H9 (cell line): ENCODE measurements at regions not wholly inside any gene's neighbourhood (a gene's known extent, or its start where the extent isn't known, plus 50 kb on each side); places are given as distances from the start of the nearest gene placed in this dataset.
"Not testable (repeated sequence)": the region's sequence is repeated elsewhere in the genome, so short reads cannot be mapped to it uniquely, and the experiment has no call there.

ENCODE experiments used
- DNase-seq: peaks from one replicate; pipeline ENCODE4 v3.0.0-alpha.2; 2017
- H2AFZ ChIP-seq: one replicate; pipeline ENCODE4 v1.6.1; 2013; ENCODE audit warnings: mild to moderate bottlenecking, low read length, control low read depth, moderate library complexity
- H2AK5ac ChIP-seq: 2 replicates; pipeline ENCODE4 v1.6.1; 2013; ENCODE audit warnings: low read length, control low read depth, mixed read lengths; ENCODE audit not compliant: insufficient read length
- H2BK120ac ChIP-seq: one replicate; pipeline ENCODE4 v1.6.1; 2013; ENCODE audit warnings: low read depth, mild to moderate bottlenecking, low read length, control low read depth, inconsistent platforms; ENCODE audit not compliant: poor library complexity, severe bottlenecking
- H2BK12ac ChIP-seq: 2 replicates; pipeline ENCODE4 v1.6.1; 2013; ENCODE audit warnings: low read length, control low read depth, mixed read lengths, low read depth; ENCODE audit not compliant: insufficient read length
- H2BK15ac ChIP-seq: 2 replicates; pipeline ENCODE4 v1.6.1; 2013; ENCODE audit warnings: low read depth, low read length, control low read depth
- H2BK20ac ChIP-seq: one replicate; pipeline ENCODE4 v1.6.1; 2013; ENCODE audit warnings: low read depth, mild to moderate bottlenecking, low read length, control low read depth, inconsistent platforms; ENCODE audit not compliant: poor library complexity, severe bottlenecking
- H2BK5ac ChIP-seq: 2 replicates; pipeline ENCODE4 v1.6.1; 2013; ENCODE audit warnings: low read length, control low read depth, mixed read lengths; ENCODE audit not compliant: insufficient read length
- H3K14ac ChIP-seq: 2 replicates; pipeline ENCODE4 v1.6.1; 2013; ENCODE audit warnings: low read length, control low read depth; ENCODE audit not compliant: insufficient read depth
- H3K18ac ChIP-seq: 2 replicates; pipeline ENCODE4 v1.6.1; 2013; ENCODE audit warnings: low read depth, mild to moderate bottlenecking, mixed read lengths, low read length, control low read depth; ENCODE audit not compliant: insufficient read length
- H3K23ac ChIP-seq: 2 replicates; pipeline ENCODE4 v1.6.1; 2013; ENCODE audit warnings: low read length, control low read depth, mixed read lengths, low read depth; ENCODE audit not compliant: insufficient read length
- H3K23me2 ChIP-seq: 2 replicates; pipeline ENCODE4 v1.6.1; 2013; ENCODE audit warnings: low read depth, mild to moderate bottlenecking, mixed read lengths, low read length, control low read depth; ENCODE audit not compliant: insufficient read length, poor library complexity, severe bottlenecking
- H3K27ac ChIP-seq: 2 replicates; pipeline ENCODE4 v1.5.1; 2013; ENCODE audit warnings: low read length, control low read depth, mixed read lengths, low read depth; ENCODE audit not compliant: insufficient read length
- H3K27me3 ChIP-seq: 2 replicates; pipeline ENCODE4 v1.6.1; 2013; ENCODE audit warnings: low read length, control low read depth, inconsistent platforms; ENCODE audit not compliant: insufficient read depth
- H3K4ac ChIP-seq: 2 replicates; pipeline ENCODE4 v1.6.1; 2013; ENCODE audit warnings: low read depth, mild to moderate bottlenecking, control low read depth, inconsistent platforms, low read length, moderate library complexity
- H3K4me1 ChIP-seq: 2 replicates; pipeline ENCODE4 v1.6.1; 2013; ENCODE audit warnings: low read length, control low read depth, inconsistent platforms; ENCODE audit not compliant: insufficient read depth
- H3K4me2 ChIP-seq: 2 replicates; pipeline ENCODE4 v1.6.1; 2013; ENCODE audit warnings: low read length, control low read depth, mixed read lengths; ENCODE audit not compliant: insufficient read length, insufficient read depth
- H3K56ac ChIP-seq: 2 replicates; pipeline ENCODE4 v1.6.1; 2013; ENCODE audit warnings: low read depth, mild to moderate bottlenecking, mixed read lengths, low read length, control low read depth; ENCODE audit not compliant: insufficient read length
- H3K79me1 ChIP-seq: 2 replicates; pipeline ENCODE4 v1.6.1; 2013; ENCODE audit warnings: low read depth, mild to moderate bottlenecking, moderate library complexity, low read length, control low read depth, inconsistent platforms; ENCODE audit not compliant: insufficient read depth, poor library complexity, severe bottlenecking
- H3K79me2 ChIP-seq: 2 replicates; pipeline ENCODE4 v1.6.1; 2013; ENCODE audit warnings: low read length, control low read depth, inconsistent platforms; ENCODE audit not compliant: insufficient read depth
- H3K9ac ChIP-seq: 2 replicates; pipeline ENCODE4 v1.6.1; 2013; ENCODE audit warnings: low read length, control low read depth, mixed read lengths; ENCODE audit not compliant: insufficient read length; ENCODE audit errors: extremely low read depth
- H3K9me3 ChIP-seq: one replicate; pipeline ENCODE4 v1.6.1; 2013; ENCODE audit warnings: low read depth, low read length, inconsistent platforms; ENCODE audit not compliant: control insufficient read depth
- H3T11ph ChIP-seq: one replicate; pipeline ENCODE4 v1.6.1; 2013; ENCODE audit warnings: mild to moderate bottlenecking, low read length, control low read depth, inconsistent platforms
- H4K20me1 ChIP-seq: one replicate; pipeline ENCODE4 v1.6.1; 2013; ENCODE audit not compliant: control insufficient read depth, insufficient read length, insufficient read depth
- H4K5ac ChIP-seq: 2 replicates; pipeline ENCODE4 v1.6.1; 2013; ENCODE audit warnings: low read depth, mild to moderate bottlenecking, mixed read lengths, low read length, control low read depth; ENCODE audit not compliant: insufficient read length
- H4K8ac ChIP-seq: replicated peaks from 2 replicates; pipeline ENCODE4 v1.6.1; 2013; ENCODE audit warnings: low read length, control low read depth, mixed read lengths, low read depth; ENCODE audit not compliant: insufficient read length
- H4K91ac ChIP-seq: 2 replicates; pipeline ENCODE4 v1.6.1; 2013; ENCODE audit warnings: low read depth, mild to moderate bottlenecking, moderate library complexity, mixed read lengths, low read length, control low read depth; ENCODE audit not compliant: insufficient read length
- H3K27ac Mint-ChIP-seq, 3 experiments: 2 replicates in 2 of 3; 3 replicates in 1 of 3; pipeline ENCODE4 v1.8.0; 2020 to 2021; ENCODE audit warnings: mixed read lengths in 3 of 3, mild to moderate bottlenecking in 1 of 3, moderate library complexity in 1 of 3
- H3K27me3 Mint-ChIP-seq: 2 replicates; pipeline ENCODE4 v1.8.0; 2021; ENCODE audit warnings: low read depth, mild to moderate bottlenecking, moderate library complexity, mixed read lengths
- H3K36me3 Mint-ChIP-seq, 3 experiments: 2 replicates in 2 of 3; 3 replicates in 1 of 3; pipeline ENCODE4 v1.8.0; 2020 to 2021; ENCODE audit warnings: low read depth in 3 of 3, mixed read lengths in 3 of 3; ENCODE audit not compliant: insufficient read depth in 1 of 3
- H3K4me1 Mint-ChIP-seq, 2 experiments: 2 replicates each; pipeline ENCODE4 v1.8.0; 2020; ENCODE audit warnings: mixed read lengths in 2 of 2
- H3K4me3 Mint-ChIP-seq, 2 experiments: 2 replicates in 1 of 2; 3 replicates in 1 of 2; pipeline ENCODE4 v1.8.0; 2020 to 2021; ENCODE audit warnings: mild to moderate bottlenecking in 2 of 2, mixed read lengths in 2 of 2, moderate library complexity in 1 of 2
- H3K9me3 Mint-ChIP-seq, 2 experiments: 2 replicates in 1 of 2; 3 replicates in 1 of 2; pipeline ENCODE4 v1.8.0; 2020; ENCODE audit warnings: mild to moderate bottlenecking in 2 of 2, mixed read lengths in 2 of 2, moderate library complexity in 1 of 2
- CTCF ChIP-seq: fragments of 200-600 bp; sonication (generic); conservative IDR thresholded peaks from 3 replicates; pipeline ENCODE4 v1.8.0; 2021; ENCODE audit warnings: antibody characterized with exemption, mild to moderate bottlenecking
- WGBS: extraction: QIAGEN DNeasy Blood & Tissue Kit; methylation state at CpG from one replicate; pipeline ENCODE4 v1.1.7; 2013; ENCODE audit warnings: missing lambda C conversion rate, low lambda C conversion rate, mixed read lengths; ENCODE audit not compliant: insufficient read length; ENCODE audit errors: extremely low coverage; 5-methylcytosine and 5-hydroxymethylcytosine counted together

- H3K27ac ChIP-seq = no peak overlapping the region
- H3K4me1 ChIP-seq = no peaks in the 10 kb centered on the region
- no peak overlapping the region for H2BK15ac ChIP-seq
- Mint-ChIP-seq H3K27ac (no peak overlapping the region), H3K4me3 (no peak overlapping the region), H3K27me3 (no peaks in the 10 kb centered on the region; the same call in 1 of the 2 replicates), H3K36me3 (peaks cover 3 to 7% (median 5%) of the 10 kb centered on the region in 3 experiments; a peak in 5 of 7 replicates), H3K9me3 (peaks cover 38 to 42% of the 10 kb centered on the region in 2 experiments), H3K4me1 (no peaks in the 10 kb centered on the region)
- H2BK120ac ChIP-seq = no peak overlapping the region
- H3K9ac ChIP-seq = no peak overlapping the region
- no peak overlapping the region for H2AFZ ChIP-seq
- no peak overlapping the region for H2BK12ac ChIP-seq
- H4K91ac ChIP-seq = no peak overlapping the region
- no peak for TF ChIP-seq CTCF
- DNase-seq = no peak
- no peak overlapping the region for H3K14ac ChIP-seq
- H3K23ac ChIP-seq = no peak overlapping the region
- peaks cover 5% of the 10 kb centered on the region for H3K9me3 ChIP-seq
- H2BK5ac ChIP-seq = no peak overlapping the region
- H3K56ac ChIP-seq = no peak overlapping the region
- no peaks in the 10 kb centered on the region for H3K79me1 ChIP-seq
- no peak overlapping the region for H3T11ph ChIP-seq
- H4K20me1 ChIP-seq = no peaks in the 10 kb centered on the region
- no peak overlapping the region for H3K4me2 ChIP-seq
- H3K23me2 ChIP-seq = no peaks in the 10 kb centered on the region
- no peak overlapping the region for H3K18ac ChIP-seq
- no peak overlapping the region for H2BK20ac ChIP-seq
- H3K4ac ChIP-seq = no peak overlapping the region
- H4K5ac ChIP-seq = no peak overlapping the region
- H3K79me2 ChIP-seq = no peaks in the 10 kb centered on the region
- no peak overlapping the region for H2AK5ac ChIP-seq
- WGBS = no CpG with 5 or more reads among the region's 78 CpGs
- no peak overlapping the region for H4K8ac ChIP-seq
- no peaks in the 10 kb centered on the region for H3K27me3 ChIP-seq
These were observed 209.1 kb upstream of the ZNF722 start for GRCh38 chr7:63789378-63790176.

GRCh38 chr7:63790177-63790763 is 208.4 kb upstream of the ZNF722 start:
- peaks cover 31 to 37% of the 10 kb centered on the region in 2 experiments for H3K9me3 Mint-ChIP-seq

More at GRCh38 chr7:63790177-63790763, 208.4 kb upstream of the ZNF722 start:
- not testable (repeated sequence) for H3K27ac Mint-ChIP-seq, H3K14ac ChIP-seq, DNase-seq, H2BK5ac ChIP-seq, H3K4ac ChIP-seq, H3T11ph ChIP-seq, H2BK120ac ChIP-seq, H2AFZ ChIP-seq, H3K79me2 ChIP-seq, H3K18ac ChIP-seq, H3K27ac ChIP-seq, H3K4me2 ChIP-seq, H4K91ac ChIP-seq, H3K23ac ChIP-seq, H4K5ac ChIP-seq, H3K4me3 Mint-ChIP-seq, H2BK20ac ChIP-seq, H3K56ac ChIP-seq, H3K4me1 ChIP-seq, H3K4me1 Mint-ChIP-seq, H3K9me3 ChIP-seq, H3K27me3 Mint-ChIP-seq, H4K8ac ChIP-seq, H3K9ac ChIP-seq, H3K23me2 ChIP-seq, H3K36me3 Mint-ChIP-seq, H3K27me3 ChIP-seq, H4K20me1 ChIP-seq, H2BK15ac ChIP-seq, H2AK5ac ChIP-seq, H2BK12ac ChIP-seq, H3K79me1 ChIP-seq
- WGBS = no CpG with 5 or more reads among the region's 49 CpGs
